ENCODE measurements at regions not wholly inside any gene's neighbourhood (a gene's known extent, or its start where the extent isn't known, plus 50 kb on each side); places are given as distances from the start of the nearest gene placed in this dataset.

DNA sequence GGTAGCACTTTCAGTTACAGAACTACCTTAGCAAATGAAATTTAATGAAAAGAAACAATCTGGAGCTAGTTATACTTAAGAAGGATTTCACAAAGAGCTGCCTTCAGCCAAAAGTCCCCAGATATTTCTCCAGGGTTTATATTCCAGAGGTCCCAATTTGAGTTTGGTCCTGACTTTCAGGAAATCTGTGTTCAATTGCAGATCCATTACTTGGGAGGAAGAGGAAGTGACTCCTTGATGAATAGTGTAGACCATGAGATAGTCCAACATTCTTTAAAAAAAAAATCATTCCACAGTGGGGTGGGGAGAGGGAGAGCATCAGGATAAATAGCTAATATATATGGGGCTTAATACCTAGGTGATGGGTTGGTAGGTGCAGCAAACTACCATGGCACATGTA is 117.6 kb upstream of the ARHGAP20 start:
- TF ChIP-seq, protein P1, sequence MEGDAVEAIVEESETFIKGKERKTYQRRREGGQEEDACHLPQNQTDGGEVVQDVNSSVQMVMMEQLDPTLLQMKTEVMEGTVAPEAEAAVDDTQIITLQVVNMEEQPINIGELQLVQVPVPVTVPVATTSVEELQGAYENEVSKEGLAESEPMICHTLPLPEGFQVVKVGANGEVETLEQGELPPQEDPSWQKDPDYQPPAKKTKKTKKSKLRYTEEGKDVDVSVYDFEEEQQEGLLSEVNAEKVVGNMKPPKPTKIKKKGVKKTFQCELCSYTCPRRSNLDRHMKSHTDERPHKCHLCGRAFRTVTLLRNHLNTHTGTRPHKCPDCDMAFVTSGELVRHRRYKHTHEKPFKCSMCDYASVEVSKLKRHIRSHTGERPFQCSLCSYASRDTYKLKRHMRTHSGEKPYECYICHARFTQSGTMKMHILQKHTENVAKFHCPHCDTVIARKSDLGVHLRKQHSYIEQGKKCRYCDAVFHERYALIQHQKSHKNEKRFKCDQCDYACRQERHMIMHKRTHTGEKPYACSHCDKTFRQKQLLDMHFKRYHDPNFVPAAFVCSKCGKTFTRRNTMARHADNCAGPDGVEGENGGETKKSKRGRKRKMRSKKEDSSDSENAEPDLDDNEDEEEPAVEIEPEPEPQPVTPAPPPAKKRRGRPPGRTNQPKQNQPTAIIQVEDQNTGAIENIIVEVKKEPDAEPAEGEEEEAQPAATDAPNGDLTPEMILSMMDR (IDR thresholded peaks at IDR 0.05; ENCODE audit: unreplicated experiment): no peak
- Mint-ChIP-seq H3K4me1 (ENCODE audit: low read depth, unreplicated experiment) (no peaks in the 10 kb centered on the region), H3K27ac (ENCODE audit: unreplicated experiment) (no peak overlapping the region), H3K4me3 (ENCODE audit: low read depth, unreplicated experiment) (no peak overlapping the region), H3K9me3 (ENCODE audit: low read depth, unreplicated experiment) (no peaks in the 10 kb centered on the region), H3K27me3 (ENCODE audit: unreplicated experiment) (peaks cover 81% of the 10 kb centered on the region), H3K36me3 (ENCODE audit: insufficient read depth, unreplicated experiment) (no peaks in the 10 kb centered on the region)
- DNase-seq: no peak
- BruUV-seq (replicated peaks): no TSS peak
- CTCF ChIA-PET: interaction anchor here (0.6 kb wide), 1 partner anchor 394 kb away, joined by 3 read pairs; no protein-coding TSS in a partner anchor
- intact Hi-C loops (cut with micrococcal nuclease; ENCODE audit: unreplicated experiment): no loop called here

GRCh38 chr11:110828086-110828485 is 115.8 kb upstream of the ARHGAP20 start:
- no peak for DNase-seq
- H3K9me3 Mint-ChIP-seq (ENCODE audit: low read depth, unreplicated experiment): no peaks in the 10 kb centered on the region
- H3K27ac Mint-ChIP-seq (ENCODE audit: unreplicated experiment): no peak overlapping the region
- no peaks in the 10 kb centered on the region for H3K36me3 Mint-ChIP-seq (ENCODE audit: insufficient read depth, unreplicated experiment)
- TF ChIP-seq, protein P1 (IDR thresholded peaks at IDR 0.05; ENCODE audit: unreplicated experiment): no peak
- H3K4me1 Mint-ChIP-seq (ENCODE audit: low read depth, unreplicated experiment): no peaks in the 10 kb centered on the region
- BruUV-seq (replicated peaks): no TSS peak
- peaks cover 86% of the 10 kb centered on the region for H3K27me3 Mint-ChIP-seq (ENCODE audit: unreplicated experiment)
- intact Hi-C loops (cut with micrococcal nuclease; ENCODE audit: unreplicated experiment): no loop called here
- CTCF ChIA-PET: no interaction called here
- H3K4me3 Mint-ChIP-seq (ENCODE audit: low read depth, unreplicated experiment): no peak overlapping the region

GRCh38 chr11:110827276-110827675 is 115.0 kb upstream of the ARHGAP20 start:
- no TSS peak for BruUV-seq (replicated peaks)
- no peak overlapping the region for H3K27ac Mint-ChIP-seq (ENCODE audit: unreplicated experiment)

DNA sequence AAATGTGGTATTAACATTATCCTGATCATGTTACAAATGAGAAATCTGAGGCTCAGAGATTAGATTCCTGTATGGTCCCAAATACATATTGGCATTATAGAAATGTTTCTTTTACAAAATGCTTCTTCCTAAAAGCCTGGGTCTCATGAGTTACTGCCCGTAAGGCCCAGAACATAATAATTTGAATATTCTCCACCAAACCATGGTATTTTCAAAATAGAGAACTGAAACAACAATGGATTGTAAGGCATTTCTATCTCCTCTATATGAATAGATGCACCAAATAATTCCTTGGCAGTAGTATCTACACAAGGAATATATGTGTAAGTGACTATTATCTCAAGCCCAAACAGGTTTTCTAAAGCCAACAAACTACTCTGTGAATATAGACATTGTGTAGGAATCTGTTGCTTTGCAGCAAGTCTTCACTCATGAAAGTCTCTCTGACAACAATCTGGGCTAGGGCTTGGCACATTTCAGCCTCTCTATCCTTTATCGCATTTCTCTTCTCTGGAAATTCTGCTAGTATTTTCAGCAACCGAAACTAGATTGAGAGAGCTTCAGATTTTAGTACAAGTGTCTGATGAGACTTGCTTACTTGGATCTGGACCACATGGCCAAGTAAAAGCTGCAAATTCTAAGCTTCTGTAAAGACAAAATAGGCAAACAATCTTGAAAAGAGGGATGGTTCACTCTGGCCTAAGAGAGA is 112.8 kb upstream of the ARHGAP20 start:
- no peak overlapping the region for H3K4me3 Mint-ChIP-seq (ENCODE audit: low read depth, unreplicated experiment)
- peaks cover 56% of the 10 kb centered on the region for H3K27me3 Mint-ChIP-seq (ENCODE audit: unreplicated experiment)
- CTCF ChIA-PET: no interaction called here
- TF ChIP-seq, protein P1 (IDR thresholded peaks at IDR 0.05; ENCODE audit: unreplicated experiment): no peak
- intact Hi-C loops (cut with micrococcal nuclease; ENCODE audit: unreplicated experiment): no loop called here
- H3K27ac Mint-ChIP-seq (ENCODE audit: unreplicated experiment): no peak overlapping the region
- no peaks in the 10 kb centered on the region for H3K4me1 Mint-ChIP-seq (ENCODE audit: low read depth, unreplicated experiment)
- H3K36me3 Mint-ChIP-seq (ENCODE audit: insufficient read depth, unreplicated experiment): no peaks in the 10 kb centered on the region
- no TSS peak for BruUV-seq (replicated peaks)
- no peak for DNase-seq
- no peaks in the 10 kb centered on the region for H3K9me3 Mint-ChIP-seq (ENCODE audit: low read depth, unreplicated experiment)

More at GRCh38 chr11:110827276-110827675, 115.0 kb upstream of the ARHGAP20 start:
- no peaks in the 10 kb centered on the region for H3K36me3 Mint-ChIP-seq (ENCODE audit: insufficient read depth, unreplicated experiment)
- intact Hi-C loops (cut with micrococcal nuclease; ENCODE audit: unreplicated experiment): no loop called here
- TF ChIP-seq, protein P1 (IDR thresholded peaks at IDR 0.05; ENCODE audit: unreplicated experiment): no peak
- no peak overlapping the region for H3K4me3 Mint-ChIP-seq (ENCODE audit: low read depth, unreplicated experiment)
- H3K4me1 Mint-ChIP-seq (ENCODE audit: low read depth, unreplicated experiment): no peaks in the 10 kb centered on the region
- H3K27me3 Mint-ChIP-seq (ENCODE audit: unreplicated experiment): peaks cover 78% of the 10 kb centered on the region
- H3K9me3 Mint-ChIP-seq (ENCODE audit: low read depth, unreplicated experiment): no peaks in the 10 kb centered on the region
- CTCF ChIA-PET: no interaction called here
- no peak for DNase-seq

All from Calu3 (cell line).